Stomach (tissue), 8 donors: ENCODE measurements at regions not wholly inside any gene's neighbourhood (a gene's known extent, or its start where the extent isn't known, plus 50 kb on each side); places are given as distances from the start of the nearest gene placed in this dataset.

Experiments
- DNase-seq, 2 donors: peaks; one replicate each; pipeline versions ENCODE4 v3.0.0 to v3.0.0-alpha.2; 2013 to 2019
- H3K27ac ChIP-seq, 5 donors: fragments of 200-600 bp in 4 of 5; sonication (generic) in 4 of 5; one replicate each; pipeline ENCODE4 v1.5.1; 2013 to 2019; ENCODE audit warnings: mild to moderate bottlenecking in 1 of 5, moderate library complexity in 1 of 5
- H3K27me3 ChIP-seq, 3 donors: fragments of 200-600 bp; sonication (generic); one replicate each; pipeline ENCODE4 v1.5.1; 2017 to 2019; ENCODE audit warnings: mixed run types in 1 of 3
- H3K36me3 ChIP-seq, 4 donors: fragments of 200-600 bp; sonication (generic); 1 replicate in 3 of 4; 2 replicates in 1 of 4; pipeline ENCODE4 v1.5.1; 2016 to 2019
- H3K4me1 ChIP-seq, 4 donors: fragments of 200-600 bp; sonication (generic); one replicate each; pipeline ENCODE4 v1.5.1; 2016 to 2019
- H3K4me3 ChIP-seq, 4 donors: fragments of 200-600 bp; sonication (generic) in 3 of 4; one replicate each; pipeline ENCODE4 v1.5.1; 2016 to 2019; ENCODE audit warnings: mild to moderate bottlenecking in 1 of 4
- H3K9me3 ChIP-seq, 4 donors: fragments of 200-600 bp; sonication (generic); one replicate each; pipeline ENCODE4 v1.5.1; 2016 to 2019
- CTCF ChIP-seq, 7 experiments: fragments of 450-650 bp in 4 of 7; fragments of 200-600 bp in 3 of 7; sonication (generic) in 3 of 7; IDR thresholded peaks; one replicate each; pipeline ENCODE4 v1.5.1; 2016 to 2019; ENCODE audit warnings: antibody characterized with exemption in 7 of 7, control low read depth in 2 of 7, mild to moderate bottlenecking in 1 of 7
- EP300 ChIP-seq: sonication (generic); formaldehyde crosslinking; IDR thresholded peaks from one replicate; pipeline ENCODE4 v1.6.1; 2017; ENCODE audit warnings: antibody characterized with exemption
- POLR2A ChIP-seq, 4 donors: fragments of 450-650 bp; IDR thresholded peaks; one replicate each; pipeline ENCODE4 v1.6.1; 2016; ENCODE audit warnings: antibody characterized with exemption in 4 of 4, control low read depth in 2 of 4, mild to moderate bottlenecking in 1 of 4, moderate library complexity in 1 of 4
- POLR2AphosphoS5 ChIP-seq, 3 donors: sonication (generic); formaldehyde crosslinking; IDR thresholded peaks; one replicate each; pipeline ENCODE4 v1.6.1; 2016; ENCODE audit warnings: antibody characterized with exemption in 3 of 3
- WGBS, 5 donors: extraction: QIAGEN DNeasy Blood & Tissue Kit in 3 of 5; methylation state at CpG; one replicate each; pipeline versions ENCODE4 v1.1.5 to v1.1.7; 2013 to 2018; 5-methylcytosine and 5-hydroxymethylcytosine counted together
- intact Hi-C: fragments of 100-400 bp; cut with DNase I; formaldehyde crosslinking; loops from one replicate; pipeline ENCODE4 v1.15.1; 2023; ENCODE audit warnings: low total_unique reads
- donor health status: healthy with polysubstance abuse.
- donor health status: Bipolar disorder and iron deficiency.
- donor health status: healthy.

GRCh38 chr22:22150457-22150856 is 94.1 kb upstream of the VPREB1 start:
- intact Hi-C loops, result no loop called here
- no peaks in the 10 kb centered on the region for H3K36me3 ChIP-seq
- H3K4me1 ChIP-seq, result no peaks in the 10 kb centered on the region
- no peak for DNase-seq
- H3K27ac ChIP-seq, result no peak overlapping the region
- no peaks in the 10 kb centered on the region for H3K9me3 ChIP-seq
- H3K4me3 ChIP-seq, result no peak overlapping the region
- TF ChIP-seq POLR2AphosphoS5 (IDR thresholded peaks at IDR 0.05), result no peak
- no peak for TF ChIP-seq EP300
- no peak for TF ChIP-seq POLR2A (IDR thresholded peaks at IDR 0.05)
- no peak for TF ChIP-seq CTCF (IDR thresholded peaks at IDR 0.05)
- WGBS, 5 donors, result 43 to 77% (median 52%) methylated on average over 1 of the region's 1 CpG
- peaks cover 0 to 63% (median 15%) of the 10 kb centered on the region in 3 donors for H3K27me3 ChIP-seq

GRCh38 chr22:22148905-22149304 is 95.7 kb upstream of the VPREB1 start:
- Histone ChIP-seq H3K4me3 (no peak overlapping the region), H3K4me1 (no peaks in the 10 kb centered on the region), H3K27ac (no peak overlapping the region), H3K9me3 (no peaks in the 10 kb centered on the region), H3K27me3 (peaks cover 0 to 77% (median 15%) of the 10 kb centered on the region in 3 donors), H3K36me3 (no peaks in the 10 kb centered on the region)
- intact Hi-C loops, result no loop called here
- TF ChIP-seq EP300 (no peak), CTCF (IDR thresholded peaks at IDR 0.05) (no peak), POLR2AphosphoS5 (IDR thresholded peaks at IDR 0.05) (no peak), POLR2A (IDR thresholded peaks at IDR 0.05) (no peak)
- 56 to 74% (median 65%) methylated on average over 1 of the region's 1 CpG for WGBS, 5 donors
- DNase-seq, result no peak

- Histone ChIP-seq H3K9me3 (no peaks in the 10 kb centered on the region), H3K36me3 (no peaks in the 10 kb centered on the region), H3K27ac (no peak overlapping the region), H3K4me3 (no peak overlapping the region), H3K27me3 (peaks cover 0 to 76% (median 10%) of the 10 kb centered on the region in 3 donors), H3K4me1 (no peaks in the 10 kb centered on the region)
- TF ChIP-seq EP300, result no peak
- no peak for TF ChIP-seq CTCF (IDR thresholded peaks at IDR 0.05)
- TF ChIP-seq POLR2A (IDR thresholded peaks at IDR 0.05), result no peak
- TF ChIP-seq POLR2AphosphoS5 (IDR thresholded peaks at IDR 0.05), result no peak
- 49 to 98% (median 83%) methylated on average over 1 of the region's 1 CpG for WGBS, 5 donors
- DNase-seq, result no peak
- intact Hi-C loops, result no loop called here
These were observed 99.7 kb upstream of the VPREB1 start for GRCh38 chr22:22144858-22145257.

GRCh38 chr22:22143448-22143847 is 101.1 kb upstream of the VPREB1 start:
- peaks cover 0 to 66% (median 9%) of the 10 kb centered on the region in 3 donors for H3K27me3 ChIP-seq
- WGBS, 5 donors, result 62 to 78% (median 67%) methylated on average over 6 of the region's 6 CpGs
- DNase-seq, result no peak

More at GRCh38 chr22:22143448-22143847, 101.1 kb upstream of the VPREB1 start:
- H3K4me1 ChIP-seq, result no peaks in the 10 kb centered on the region
- no peak overlapping the region for H3K4me3 ChIP-seq
- no peak overlapping the region for H3K27ac ChIP-seq
- no peaks in the 10 kb centered on the region for H3K36me3 ChIP-seq
- no peaks in the 10 kb centered on the region for H3K9me3 ChIP-seq
- intact Hi-C loops, result no loop called here
- TF ChIP-seq EP300 (no peak), POLR2A (IDR thresholded peaks at IDR 0.05) (no peak), POLR2AphosphoS5 (IDR thresholded peaks at IDR 0.05) (no peak), CTCF (IDR thresholded peaks at IDR 0.05) (no peak)
